Activated CD8-positive, alpha-beta T cell treated with anti-CD3 and anti-CD28 coated beads for 36 hours (primary cell): ENCODE measurements at regions not wholly inside any gene's neighbourhood (a gene's known extent, or its start where the extent isn't known, plus 50 kb on each side); places are given as distances from the start of the nearest gene placed in this dataset.
A peak's percentile ranks its signal among the peaks of the same experiment; 100 is the strongest.

ENCODE experiments used
- ATAC-seq: fragments of 200-7000 bp; cut with Tn5 transposase; one replicate; pipeline ENCODE4 v1.10.0; 2021; ENCODE audit warnings: mild to moderate bottlenecking, moderate library complexity
- CTCF ChIA-PET: fragments of 350-600 bp; sonication (Branson Sonifier 250); formaldehyde crosslinking; loops from one replicate; lab custom pipeline; 2021; ENCODE audit warnings: antibody characterized with exemption; lab: Charles Lee
- POLR2A ChIA-PET: fragments of 350-600 bp; sonication (Branson Sonifier 250); formaldehyde crosslinking; loops from one replicate; lab custom pipeline; 2021; ENCODE audit warnings: antibody characterized with exemption; lab: Charles Lee
- DNase-seq: peaks from one replicate; pipeline ENCODE4 v3.0.0-alpha.2; 2020
- H3K27ac Mint-ChIP-seq: one replicate; pipeline ENCODE4 v1.8.0; 2021; ENCODE audit warnings: mild to moderate bottlenecking, mixed read lengths
- H3K27me3 Mint-ChIP-seq: one replicate; pipeline ENCODE4 v1.8.0; 2021; ENCODE audit warnings: mixed read lengths
- H3K36me3 Mint-ChIP-seq: one replicate; pipeline ENCODE4 v1.8.0; 2021; ENCODE audit warnings: low read depth, mixed read lengths
- H3K4me1 Mint-ChIP-seq: one replicate; pipeline ENCODE4 v1.8.0; 2021; ENCODE audit warnings: low read depth, mixed read lengths
- H3K4me3 Mint-ChIP-seq: one replicate; pipeline ENCODE4 v1.8.0; 2021; ENCODE audit warnings: mild to moderate bottlenecking, moderate library complexity, mixed read lengths
- H3K9me3 Mint-ChIP-seq: one replicate; pipeline ENCODE4 v1.8.0; 2021; ENCODE audit warnings: mixed read lengths
- intact Hi-C: fragments of 100-400 bp; cut with micrococcal nuclease; formaldehyde crosslinking; loops from one replicate; pipeline ENCODE4 v1.10.0; 2022
- TF ChIP-seq, protein P1 (sequence below): fragments of 200-600 bp; IDR thresholded peaks from one replicate; pipeline ENCODE4 v1.8.0; 2022; ENCODE audit warnings: antibody characterized with exemption, mild to moderate bottlenecking

DNA sequence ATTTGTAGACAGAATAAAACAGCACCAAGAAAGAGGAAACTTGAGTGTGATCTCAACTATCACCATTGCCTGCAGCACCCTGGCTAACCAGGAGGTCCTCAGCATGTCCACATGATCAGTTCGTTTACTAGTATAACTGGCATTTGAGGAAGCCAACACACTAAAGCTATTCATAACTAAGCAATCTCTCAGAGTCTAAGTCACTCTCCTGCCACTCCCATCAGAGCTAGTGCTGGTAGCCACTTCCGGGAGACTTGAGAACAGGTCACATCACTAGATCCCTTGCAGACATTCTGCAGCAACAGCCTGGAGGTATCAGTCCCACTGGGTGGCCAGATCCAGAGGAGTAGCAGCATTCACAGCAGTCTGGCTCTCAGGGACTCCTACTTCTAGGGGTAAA is 352.9 kb upstream of the OR4E1 start:
- Mint-ChIP-seq H3K27ac (no peak overlapping the region), H3K27me3 (no peaks in the 10 kb centered on the region), H3K4me3 (no peak overlapping the region), H3K4me1 (peaks cover 7% of the 10 kb centered on the region), H3K36me3 (no peaks in the 10 kb centered on the region), H3K9me3 (no peaks in the 10 kb centered on the region)
- CTCF ChIA-PET, result interaction anchor here (0.9 to 3.0 kb wide), 3 partner anchors 14 to 642 kb away, joined by 3 to 7 read pairs (median 4); no protein-coding TSS in a partner anchor
- POLR2A ChIA-PET, result no interaction called here
- ATAC-seq (peak; percentile 58), DNase-seq (peak; percentile 6)
- intact Hi-C loops, result no loop called here
- TF ChIP-seq, protein P1, sequence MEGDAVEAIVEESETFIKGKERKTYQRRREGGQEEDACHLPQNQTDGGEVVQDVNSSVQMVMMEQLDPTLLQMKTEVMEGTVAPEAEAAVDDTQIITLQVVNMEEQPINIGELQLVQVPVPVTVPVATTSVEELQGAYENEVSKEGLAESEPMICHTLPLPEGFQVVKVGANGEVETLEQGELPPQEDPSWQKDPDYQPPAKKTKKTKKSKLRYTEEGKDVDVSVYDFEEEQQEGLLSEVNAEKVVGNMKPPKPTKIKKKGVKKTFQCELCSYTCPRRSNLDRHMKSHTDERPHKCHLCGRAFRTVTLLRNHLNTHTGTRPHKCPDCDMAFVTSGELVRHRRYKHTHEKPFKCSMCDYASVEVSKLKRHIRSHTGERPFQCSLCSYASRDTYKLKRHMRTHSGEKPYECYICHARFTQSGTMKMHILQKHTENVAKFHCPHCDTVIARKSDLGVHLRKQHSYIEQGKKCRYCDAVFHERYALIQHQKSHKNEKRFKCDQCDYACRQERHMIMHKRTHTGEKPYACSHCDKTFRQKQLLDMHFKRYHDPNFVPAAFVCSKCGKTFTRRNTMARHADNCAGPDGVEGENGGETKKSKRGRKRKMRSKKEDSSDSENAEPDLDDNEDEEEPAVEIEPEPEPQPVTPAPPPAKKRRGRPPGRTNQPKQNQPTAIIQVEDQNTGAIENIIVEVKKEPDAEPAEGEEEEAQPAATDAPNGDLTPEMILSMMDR, result no peak

DNA sequence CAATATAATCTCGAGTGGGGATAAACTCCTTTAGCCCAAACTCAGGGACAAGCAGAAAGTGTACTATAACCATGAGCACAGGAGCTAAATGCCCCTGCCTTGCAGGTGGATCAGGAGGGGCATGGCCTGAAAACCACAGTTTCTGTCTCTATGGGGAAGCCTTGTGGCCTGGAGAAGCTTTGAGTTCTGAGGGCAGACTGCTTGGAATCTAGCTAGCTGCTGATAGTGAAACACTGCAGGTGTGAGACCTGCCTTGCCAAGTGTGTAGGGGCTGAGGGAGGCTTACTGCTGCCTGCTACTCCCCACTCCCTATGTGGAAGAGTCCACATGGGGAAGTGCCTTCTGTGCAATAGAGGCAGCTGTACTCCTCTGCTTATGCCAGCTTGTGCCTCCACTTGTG is 352.3 kb upstream of the OR4E1 start:
- Mint-ChIP-seq H3K27me3 (no peaks in the 10 kb centered on the region), H3K27ac (no peak overlapping the region), H3K36me3 (no peaks in the 10 kb centered on the region), H3K4me1 (peaks cover 7% of the 10 kb centered on the region), H3K4me3 (no peak overlapping the region), H3K9me3 (no peaks in the 10 kb centered on the region)
- ChIA-PET CTCF (interaction anchor here (0.9 to 3.0 kb wide), 4 partner anchors 14 to 643 kb away, joined by 3 to 7 read pairs (median 4); no protein-coding TSS in a partner anchor), POLR2A (interaction anchor here (1.0 kb wide), 1 partner anchor 9 kb away, joined by 5 read pairs; no protein-coding TSS in a partner anchor)
- intact Hi-C loops, result no loop called here
- no peak for DNase-seq
- ATAC-seq, result no peak
- TF ChIP-seq, protein P1, result no peak

DNA sequence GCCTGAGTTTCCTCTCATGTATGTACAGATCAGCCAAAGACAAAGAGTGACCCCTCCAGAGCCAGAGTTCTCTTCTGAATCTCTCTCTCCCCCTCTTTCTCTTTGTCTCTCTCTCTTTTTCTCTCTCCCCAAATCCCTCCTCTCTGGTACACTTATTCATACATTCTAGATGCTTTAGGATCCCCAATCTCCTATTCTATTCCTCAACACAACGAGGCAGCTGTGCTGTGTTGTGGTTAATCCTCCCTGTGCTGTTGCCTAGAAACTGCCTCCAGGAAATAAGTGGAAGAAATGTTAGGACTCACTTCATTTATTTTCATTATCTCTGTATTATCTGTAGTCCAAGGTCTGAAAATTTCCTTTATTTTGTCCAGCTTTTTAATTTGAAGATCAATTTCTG is 350.5 kb upstream of the OR4E1 start:
- ATAC-seq, result no peak
- Mint-ChIP-seq H3K27me3 (no peaks in the 10 kb centered on the region), H3K36me3 (no peaks in the 10 kb centered on the region), H3K4me3 (no peak overlapping the region), H3K27ac (no peak overlapping the region), H3K9me3 (no peaks in the 10 kb centered on the region), H3K4me1 (peaks cover 7% of the 10 kb centered on the region)
- TF ChIP-seq, protein P1, result no peak
- intact Hi-C loops, result no loop called here
- ChIA-PET POLR2A (no interaction called here), CTCF (no interaction called here)
- DNase-seq, result no peak

DNA sequence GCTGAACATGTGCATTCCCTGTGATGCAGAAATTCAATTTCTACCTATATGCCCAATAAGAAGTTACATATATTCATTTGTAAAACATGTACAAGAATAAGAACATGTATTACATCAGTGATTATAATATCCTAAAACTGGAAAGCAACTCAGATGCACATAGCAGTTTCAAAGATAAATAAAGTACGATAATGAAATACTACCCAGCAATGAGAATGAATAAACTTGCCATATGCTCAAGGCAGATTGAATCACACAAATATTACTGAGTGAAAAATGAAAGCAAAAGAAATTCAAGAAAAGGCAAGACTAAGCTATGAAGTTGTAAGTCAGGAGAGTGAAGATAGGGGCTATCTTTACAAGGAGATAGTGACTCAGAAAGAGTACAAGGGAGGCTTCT is 345.3 kb upstream of the OR4E1 start:
- ATAC-seq (no peak), DNase-seq (no peak)
- peaks cover 3% of the 10 kb centered on the region for H3K4me1 Mint-ChIP-seq
- H3K36me3 Mint-ChIP-seq, result no peaks in the 10 kb centered on the region
- CTCF ChIA-PET, result interaction anchor here (0.8 to 2.6 kb wide), 6 partner anchors 9 to 81 kb away, joined by 3 to 14 read pairs (median 4); no protein-coding TSS in a partner anchor
- no peaks in the 10 kb centered on the region for H3K9me3 Mint-ChIP-seq
- no peaks in the 10 kb centered on the region for H3K27me3 Mint-ChIP-seq
- TF ChIP-seq, protein P1, result no peak
- intact Hi-C loops, result no loop called here
- H3K27ac Mint-ChIP-seq, result no peak overlapping the region
- H3K4me3 Mint-ChIP-seq, result no peak overlapping the region
- POLR2A ChIA-PET, result no interaction called here

DNA sequence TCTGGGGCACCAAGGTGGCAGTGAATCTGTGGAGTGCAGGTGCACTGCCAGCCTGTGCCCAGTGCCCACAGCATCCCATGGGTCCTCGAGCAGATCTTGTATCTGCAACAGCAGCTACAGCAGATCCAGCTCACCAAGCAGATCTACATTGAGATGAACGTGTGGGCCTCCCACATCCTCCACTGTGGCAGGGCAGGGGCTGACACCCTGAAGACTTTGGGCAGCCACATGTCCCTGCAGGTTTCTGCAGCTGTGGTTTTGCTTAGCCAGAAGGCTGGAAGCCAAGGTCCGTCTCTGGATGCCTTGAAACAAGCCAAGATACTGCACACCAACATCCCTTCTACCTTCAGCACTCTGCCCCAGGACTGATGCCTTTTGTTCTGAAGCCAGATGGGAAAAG is 338.8 kb upstream of the OR4E1 start:
- TF ChIP-seq, protein P1, result no peak
- peaks cover 8% of the 10 kb centered on the region for H3K4me1 Mint-ChIP-seq

More for the DNA sequence above, 338.8 kb upstream of the OR4E1 start:
- Mint-ChIP-seq H3K4me3 (no peak overlapping the region), H3K36me3 (peaks cover 5% of the 10 kb centered on the region), H3K27ac (no peak overlapping the region), H3K27me3 (no peaks in the 10 kb centered on the region), H3K9me3 (no peaks in the 10 kb centered on the region)
- CTCF ChIA-PET, result no interaction called here
- ATAC-seq (no peak), DNase-seq (no peak)
- intact Hi-C loops, result no loop called here
- POLR2A ChIA-PET, result no interaction called here
